SK-N-SH (cell line): ENCODE measurements at regions not wholly inside any gene's neighbourhood (a gene's known extent, or its start where the extent isn't known, plus 50 kb on each side); places are given as distances from the start of the nearest gene placed in this dataset.

Source experiments
- FOSL2 ChIP-seq: IDR thresholded peaks from 2 replicates; pipeline ENCODE4 v1.4.0; 2012; ENCODE audit warnings: low read depth, mild to moderate bottlenecking, moderate library complexity, borderline replicate concordance
- YY1 ChIP-seq: IDR thresholded peaks from 2 replicates; pipeline ENCODE4 v1.4.0; 2012; ENCODE audit warnings: low read depth, mild to moderate bottlenecking
- TF ChIP-seq, protein P1 (sequence below): fragments of 200-600 bp; sonication (generic); IDR thresholded peaks from 2 replicates; pipeline ENCODE4 v1.6.1; 2017; ENCODE audit warnings: antibody characterized with exemption, mild to moderate bottlenecking, moderate library complexity

DNA sequence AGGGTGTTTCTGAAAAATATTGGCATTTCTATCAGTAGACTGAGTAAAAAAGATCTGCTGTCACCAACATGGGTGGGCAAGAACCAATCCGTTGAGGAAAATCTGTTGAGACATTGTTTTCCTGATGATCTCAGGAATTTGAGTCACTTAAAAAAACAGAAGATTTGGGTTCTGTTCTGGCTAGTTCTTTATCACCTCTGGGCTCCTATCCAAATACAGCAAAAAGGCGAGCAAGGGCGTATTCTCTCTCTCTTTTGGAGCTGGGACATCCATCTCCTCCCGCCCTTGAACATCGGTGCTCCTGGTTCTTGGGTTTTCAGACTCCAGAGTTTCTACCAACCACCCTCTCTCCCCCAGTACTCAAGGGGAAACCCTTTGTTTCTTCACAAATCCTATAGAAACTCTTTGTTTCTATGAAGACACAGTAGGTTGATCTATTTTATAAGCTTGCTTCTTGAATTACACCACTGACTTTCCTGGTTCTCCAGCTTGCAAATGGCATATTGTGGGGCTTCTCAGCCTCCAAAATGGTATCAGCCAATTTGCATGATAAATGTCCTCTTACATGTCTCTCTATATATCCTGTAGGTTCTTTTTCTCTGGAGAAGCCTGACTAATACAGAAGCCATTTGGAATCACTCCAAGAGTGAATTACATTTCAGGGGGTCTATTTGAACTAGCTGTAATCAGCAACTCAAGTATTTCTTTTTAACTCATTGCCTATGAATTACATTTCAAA is 263.9 kb upstream of the TMTC1 start:
- no peak for TF ChIP-seq YY1
- TF ChIP-seq, protein P1, sequence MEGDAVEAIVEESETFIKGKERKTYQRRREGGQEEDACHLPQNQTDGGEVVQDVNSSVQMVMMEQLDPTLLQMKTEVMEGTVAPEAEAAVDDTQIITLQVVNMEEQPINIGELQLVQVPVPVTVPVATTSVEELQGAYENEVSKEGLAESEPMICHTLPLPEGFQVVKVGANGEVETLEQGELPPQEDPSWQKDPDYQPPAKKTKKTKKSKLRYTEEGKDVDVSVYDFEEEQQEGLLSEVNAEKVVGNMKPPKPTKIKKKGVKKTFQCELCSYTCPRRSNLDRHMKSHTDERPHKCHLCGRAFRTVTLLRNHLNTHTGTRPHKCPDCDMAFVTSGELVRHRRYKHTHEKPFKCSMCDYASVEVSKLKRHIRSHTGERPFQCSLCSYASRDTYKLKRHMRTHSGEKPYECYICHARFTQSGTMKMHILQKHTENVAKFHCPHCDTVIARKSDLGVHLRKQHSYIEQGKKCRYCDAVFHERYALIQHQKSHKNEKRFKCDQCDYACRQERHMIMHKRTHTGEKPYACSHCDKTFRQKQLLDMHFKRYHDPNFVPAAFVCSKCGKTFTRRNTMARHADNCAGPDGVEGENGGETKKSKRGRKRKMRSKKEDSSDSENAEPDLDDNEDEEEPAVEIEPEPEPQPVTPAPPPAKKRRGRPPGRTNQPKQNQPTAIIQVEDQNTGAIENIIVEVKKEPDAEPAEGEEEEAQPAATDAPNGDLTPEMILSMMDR = no peak
- TF ChIP-seq FOSL2 = no peak
